K562 (cell line): ENCODE measurements at regions not wholly inside any gene's neighbourhood (a gene's known extent, or its start where the extent isn't known, plus 50 kb on each side); places are given as distances from the start of the nearest gene placed in this dataset.

ENCODE experiments used
- ATAC-seq: fragments of 200-7000 bp; cut with Tn5 transposase; 3 replicates; pipeline ENCODE4 v1.9.1; 2020; ENCODE audit warnings: moderate library complexity
- BruUV-seq: library from RNA; stranded (reverse); fragments of 400-500 nt; replicated peaks from 2 replicates; lab custom pipeline; 2021; lab: Mats Ljungman, UMichigan
- CTCF ChIA-PET: fragments of 300-600 bp; formaldehyde crosslinking; extraction: SDS; loops from one replicate; lab custom pipeline; 2021; ENCODE audit warnings: low intra/inter-chr PET ratio; lab: Yijun Ruan, JAX
- POLR2A ChIA-PET: fragments of 300-600, 350-650 bp; sonication (Branson Sonifier 250); formaldehyde crosslinking; extraction: SDS; loops from one replicate; lab custom pipeline; 2021; ENCODE audit warnings: antibody characterized with exemption, inconsistent platforms; lab: Yijun Ruan, JAX
- DNase-seq, 4 experiments: peaks; one replicate each; pipeline versions ENCODE4 v3.0.0 to v3.0.0-alpha.2; 2011 to 2018; ENCODE audit warnings: low spot score in 3 of 4, mixed read lengths in 3 of 4; ENCODE audit errors: extremely low read depth in 1 of 4
- FAIRE-seq: peaks from 2 replicates; lab custom pipeline; 2011; peaks lifted over from hg19 to GRCh38; lab: Jason Lieb, UNC
- H2AFZ ChIP-seq: 2 replicates; pipeline ENCODE4 v1.6.0; 2011; ENCODE audit warnings: low read depth, low read length, control low read depth, inconsistent platforms
- H3K27ac ChIP-seq: fragments of 200-600 bp; 3 replicates; pipeline ENCODE4 v1.8.0; 2011; ENCODE audit warnings: low read depth, mild to moderate bottlenecking, control low read depth, inconsistent platforms, low read length, moderate library complexity, mixed read lengths; ENCODE audit errors: extremely low read depth
- H3K27me3 ChIP-seq, 2 experiments: fragments of 300-600 bp in 1 of 2; 2 replicates in 1 of 2; 3 replicates in 1 of 2; pipeline versions ENCODE4 v1.6.0 to v1.8.0; 2011; ENCODE audit warnings: inconsistent platforms in 2 of 2, low read length in 2 of 2, mild to moderate bottlenecking in 1 of 2, mixed read lengths in 1 of 2, moderate library complexity in 1 of 2; ENCODE audit not compliant: control insufficient read depth in 2 of 2, insufficient read depth in 2 of 2
- H3K36me3 ChIP-seq: fragments of 300-600 bp; 3 replicates; pipeline ENCODE4 v1.8.0; 2011; ENCODE audit warnings: mild to moderate bottlenecking, low read length, inconsistent platforms; ENCODE audit not compliant: control insufficient read depth, insufficient read depth
- H3K4me1 ChIP-seq, 2 experiments: fragments of 200-600 bp in 1 of 2; replicated peaks in 1 of 2; 2 replicates in 1 of 2; 3 replicates in 1 of 2; pipeline versions ENCODE4 v1.5.1 to v1.8.0; 2011; ENCODE audit warnings: inconsistent platforms in 2 of 2, low read length in 2 of 2, mild to moderate bottlenecking in 1 of 2, mixed read lengths in 1 of 2, moderate library complexity in 1 of 2; ENCODE audit not compliant: control insufficient read depth in 2 of 2, insufficient read depth in 2 of 2
- H3K4me2 ChIP-seq: 2 replicates; pipeline ENCODE4 v1.6.1; 2011; ENCODE audit warnings: low read length, control low read depth, inconsistent platforms, mixed read lengths; ENCODE audit not compliant: insufficient read depth
- H3K4me3 ChIP-seq: fragments of 200-600 bp; sonication (generic), shearing (Covaris generic); 2 replicates; pipeline ENCODE4 v1.5.1; 2016; ENCODE audit warnings: control low read depth, inconsistent platforms
- H3K79me2 ChIP-seq: fragments of 200-600 bp; 3 replicates; pipeline ENCODE4 v1.8.0; 2011; ENCODE audit warnings: low read length, inconsistent platforms; ENCODE audit not compliant: control insufficient read depth, insufficient read depth
- H3K9ac ChIP-seq, 2 experiments: 2 replicates each; pipeline versions ENCODE4 v1.6.0 to v1.6.1; 2011; ENCODE audit warnings: low read depth in 2 of 2, low read length in 2 of 2, control low read depth in 1 of 2, inconsistent platforms in 1 of 2, mild to moderate bottlenecking in 1 of 2, mixed read lengths in 1 of 2; ENCODE audit not compliant: insufficient read depth in 1 of 2
- H3K9me1 ChIP-seq: one replicate; pipeline ENCODE4 v1.6.0; 2011; ENCODE audit warnings: inconsistent platforms, mild to moderate bottlenecking, low read length, moderate library complexity; ENCODE audit not compliant: control insufficient read depth, insufficient read depth
- H3K9me3 ChIP-seq: replicated peaks from 2 replicates; pipeline ENCODE4 v1.5.1; 2011; ENCODE audit warnings: low read depth, low read length, inconsistent platforms; ENCODE audit not compliant: control insufficient read depth, insufficient read depth
- H4K20me1 ChIP-seq: replicated peaks from 2 replicates; pipeline ENCODE4 v1.6.1; 2011; ENCODE audit warnings: low read length, inconsistent platforms, mixed read lengths; ENCODE audit not compliant: control insufficient read depth, insufficient read depth
- FOXK1 ChIP-seq: sonication (generic); formaldehyde crosslinking; IDR thresholded peaks from 2 replicates; pipeline ENCODE4 v1.8.0; 2022; ENCODE audit warnings: missing genetic modification reagents, mild to moderate bottlenecking, borderline replicate concordance
- HIVEP1 ChIP-seq: fragments of 250-450 bp; sonication (Bioruptor Pico); IDR thresholded peaks from 2 replicates; pipeline ENCODE4 v1.4.0; 2020; ENCODE audit warnings: mild to moderate bottlenecking
- JUN ChIP-seq, 2 experiments: sonication (generic) in 1 of 2; formaldehyde crosslinking in 1 of 2; IDR thresholded peaks; 2 replicates each; pipeline versions ENCODE4 v1.6.1 to v1.8.0; 2012 to 2022; ENCODE audit warnings: borderline replicate concordance in 2 of 2, mild to moderate bottlenecking in 2 of 2, improper control_type of control experiment in 1 of 2, low read depth in 1 of 2, low read length in 1 of 2, missing genetic modification reagents in 1 of 2
- SMARCA4 ChIP-seq: fragments of 450-650 bp; IDR thresholded peaks from 2 replicates; pipeline ENCODE4 v1.6.1; 2016
- ZNF165 ChIP-seq: fragments of 250-450 bp; sonication (Bioruptor Pico); IDR thresholded peaks from 2 replicates; pipeline ENCODE4 v1.4.0; 2020; ENCODE audit warnings: borderline replicate concordance
- ZNF23 ChIP-seq: fragments of 250-450 bp; sonication (Bioruptor Pico); IDR thresholded peaks from 2 replicates; pipeline ENCODE4 v1.4.0; 2020; ENCODE audit warnings: mild to moderate bottlenecking
- ZNF347 ChIP-seq: fragments of 450-650 bp; formaldehyde crosslinking; IDR thresholded peaks from 2 replicates; pipeline ENCODE4 v1.4.0; 2020; ENCODE audit warnings: low read depth, mild to moderate bottlenecking, moderate library complexity
- ZNF586 ChIP-seq: fragments of 450-650 bp; formaldehyde crosslinking; conservative IDR thresholded peaks from 2 replicates; pipeline ENCODE4 v1.4.0; 2020; ENCODE audit warnings: mild to moderate bottlenecking, moderate library complexity
- WGBS: fragments of 100-300 bp; shearing (Covaris generic); methylation state at CpG from one replicate; pipeline ENCODE4 v1.1.6; 2016; ENCODE audit warnings: low coverage, mixed read lengths; ENCODE audit not compliant: insufficient coverage; ENCODE audit errors: missing lambda C conversion rate; 5-methylcytosine and 5-hydroxymethylcytosine counted together
- in situ Hi-C: fragments of 300-500 bp; cut with MboI; formaldehyde crosslinking; loops from 4 replicates; pipeline ENCODE4 v1.15.0; 2018; ENCODE audit warnings: inconsistent platforms, mixed read lengths
- intact Hi-C: fragments of 100-400 bp; cut with micrococcal nuclease; formaldehyde crosslinking; loops from 2 replicates; pipeline ENCODE4 v1.14.2; 2022

GRCh38 chr6:137413482-137413881 lies 80.7 kb downstream of the OLIG3 start:
- TF ChIP-seq SMARCA4 (no peak), HIVEP1 (no peak), FOXK1 (CRISPR knock-in tag) (no peak), JUN (IDR thresholded peaks at IDR 0.05; ENCODE audit: borderline replicate concordance, low read depth, low read length) (no peak), JUN (CRISPR knock-in tag; IDR thresholded peaks at IDR 0.05; ENCODE audit: borderline replicate concordance) (no peak), ZNF165 (CRISPR knock-in tag) (no peak), ZNF23 (no peak), ZNF347 (no peak), ZNF586 (CRISPR knock-in tag) (no peak)
- in situ Hi-C loops = no loop called here
- H4K20me1 ChIP-seq = no peaks in the 10 kb centered on the region
- no peak for FAIRE-seq
- H3K9me1 ChIP-seq = no peaks in the 10 kb centered on the region
- H3K4me2 ChIP-seq = no peak overlapping the region
- no peak for DNase-seq
- BruUV-seq = no TSS peak
- H3K9me3 ChIP-seq = no peaks in the 10 kb centered on the region
- ChIA-PET POLR2A (no interaction called here), CTCF (no interaction called here)
- H3K9ac ChIP-seq = no peak overlapping the region
- no peak overlapping the region for H3K4me3 ChIP-seq
- H3K27me3 ChIP-seq = peaks cover 14 to 29% of the 10 kb centered on the region in 2 experiments; a peak in 4 of 5 replicates
- no peaks in the 10 kb centered on the region; a peak in 1 of 5 replicates for H3K4me1 ChIP-seq
- no peaks in the 10 kb centered on the region for H3K36me3 ChIP-seq
- H2AFZ ChIP-seq = no peak overlapping the region
- H3K79me2 ChIP-seq = no peaks in the 10 kb centered on the region
- intact Hi-C loops = no loop called here
- H3K27ac ChIP-seq = no peak overlapping the region
- ATAC-seq = no peak
- 4% methylated on average over 3 of the region's 3 CpGs for WGBS
